H1 (cell line): ENCODE measurements at regions not wholly inside any gene's neighbourhood (a gene's known extent, or its start where the extent isn't known, plus 50 kb on each side); places are given as distances from the start of the nearest gene placed in this dataset.
"Not testable (repeated sequence)": the region's sequence is repeated elsewhere in the genome, so short reads cannot be mapped to it uniquely, and the experiment has no call there.

ENCODE experiments used
- CTCF ChIA-PET: fragments of 300-600 bp; sonication (Branson Sonifier 250); formaldehyde crosslinking; loops from one replicate; lab custom pipeline; 2021; ENCODE audit not compliant: partially characterized antibody; lab: Charles Lee
- POLR2A ChIA-PET: fragments of 300-600 bp; sonication (Branson Sonifier 250); formaldehyde crosslinking; loops from one replicate; lab custom pipeline; 2021; ENCODE audit warnings: inconsistent platforms; ENCODE audit not compliant: partially characterized antibody; lab: Charles Lee
- DNase-seq, 2 experiments: peaks; one replicate each; pipeline versions ENCODE4 v3.0.0 to v3.0.0-alpha.2; 2010 to 2022; ENCODE audit warnings: low spot score in 2 of 2, low read depth in 1 of 2, mixed read lengths in 1 of 2
- FAIRE-seq: peaks from 2 replicates; lab custom pipeline; 2011; peaks lifted over from hg19 to GRCh38; lab: Jason Lieb, UNC
- H2AFZ ChIP-seq: 2 replicates; pipeline ENCODE4 v1.8.1; 2012; ENCODE audit warnings: low read length, inconsistent platforms
- H2AK5ac ChIP-seq: 2 replicates; pipeline ENCODE4 v1.6.1; 2013; ENCODE audit warnings: low read depth, low read length
- H2BK120ac ChIP-seq: replicated peaks from 2 replicates; pipeline ENCODE3; 2013; ENCODE audit warnings: low read depth, low read length, inconsistent platforms
- H2BK12ac ChIP-seq: 2 replicates; pipeline ENCODE4 v1.6.1; 2013; ENCODE audit warnings: low read depth, low read length
- H2BK15ac ChIP-seq: 2 replicates; pipeline ENCODE4 v1.6.1; 2013; ENCODE audit warnings: low read length
- H2BK20ac ChIP-seq: 2 replicates; pipeline ENCODE4 v1.6.1; 2013; ENCODE audit warnings: low read length
- H2BK5ac ChIP-seq: 2 replicates; pipeline ENCODE4 v1.6.1; 2013; ENCODE audit warnings: low read depth, low read length
- H3K14ac ChIP-seq: 2 replicates; pipeline ENCODE4 v1.6.1; 2013; ENCODE audit warnings: inconsistent platforms; ENCODE audit not compliant: insufficient read length
- H3K18ac ChIP-seq: 2 replicates; pipeline ENCODE4 v1.6.1; 2013; ENCODE audit warnings: low read length; ENCODE audit errors: extremely low read depth
- H3K23ac ChIP-seq: 2 replicates; pipeline ENCODE4 v1.6.1; 2013; ENCODE audit warnings: inconsistent platforms; ENCODE audit not compliant: insufficient read length
- H3K23me2 ChIP-seq: 2 replicates; pipeline ENCODE4 v1.6.1; 2013; ENCODE audit warnings: low read depth, low read length
- H3K27ac ChIP-seq: 2 replicates; pipeline ENCODE4 v1.6.1; 2011; ENCODE audit warnings: low read depth, low read length, inconsistent platforms
- H3K27me3 ChIP-seq, 4 experiments: replicated peaks in 1 of 4; 1 replicate in 1 of 4; 2 replicates in 3 of 4; pipeline versions ENCODE4 v1.6.1 to v1.8.1; 2011 to 2013; ENCODE audit warnings: low read length in 3 of 4, mild to moderate bottlenecking in 3 of 4, inconsistent platforms in 2 of 4, mixed read lengths in 2 of 4, moderate library complexity in 1 of 4; ENCODE audit not compliant: control insufficient read depth in 3 of 4, insufficient read depth in 3 of 4; ENCODE audit errors: extremely low read depth in 1 of 4
- H3K36me3 ChIP-seq, 4 experiments: 2 replicates each; pipeline versions ENCODE4 v1.6.1 to v1.8.1; 2011 to 2013; ENCODE audit warnings: mild to moderate bottlenecking in 4 of 4, low read length in 3 of 4, moderate library complexity in 2 of 4, control low read depth in 1 of 4, inconsistent platforms in 1 of 4; ENCODE audit not compliant: insufficient read depth in 4 of 4, control insufficient read depth in 2 of 4
- H3K4ac ChIP-seq: replicated peaks from 2 replicates; pipeline ENCODE3; 2013; ENCODE audit warnings: low read length, low read depth, mixed read lengths, inconsistent platforms; ENCODE audit not compliant: insufficient read length
- H3K4me1 ChIP-seq, 4 experiments: replicated peaks in 1 of 4; 1 replicate in 1 of 4; 2 replicates in 3 of 4; pipeline versions ENCODE4 v1.6.1 to v1.8.1; 2011 to 2013; ENCODE audit warnings: low read length in 3 of 4, inconsistent platforms in 2 of 4, mixed read lengths in 1 of 4; ENCODE audit not compliant: insufficient read depth in 4 of 4, control insufficient read depth in 3 of 4
- H3K4me2 ChIP-seq, 2 experiments: 2 replicates each; pipeline versions ENCODE4 v1.6.1 to v1.8.1; 2011 to 2013; ENCODE audit warnings: low read depth in 2 of 2, low read length in 2 of 2, control low read depth in 1 of 2, inconsistent platforms in 1 of 2, mild to moderate bottlenecking in 1 of 2; ENCODE audit not compliant: insufficient read depth in 1 of 2
- H3K4me3 ChIP-seq, 4 experiments: fragments of 200-600, 300-600 bp in 1 of 4; sonication (generic), shearing (Covaris generic), sonication (Bioruptor Twin) in 1 of 4; 2 replicates each; pipeline versions ENCODE4 v1.5.1 to v1.8.1; 2011 to 2016; ENCODE audit warnings: low read length in 4 of 4, low read depth in 3 of 4, control low read depth in 2 of 4, inconsistent platforms in 2 of 4, mild to moderate bottlenecking in 2 of 4, mixed read lengths in 1 of 4, moderate library complexity in 1 of 4; ENCODE audit not compliant: insufficient read depth in 2 of 4; ENCODE audit errors: extremely low read depth in 1 of 4
- H3K56ac ChIP-seq: replicated peaks from 2 replicates; pipeline ENCODE3; 2013; ENCODE audit warnings: low read depth, mild to moderate bottlenecking, mixed read lengths, low read length, inconsistent platforms; ENCODE audit not compliant: insufficient read length
- H3K79me1 ChIP-seq: 2 replicates; pipeline ENCODE4 v1.6.1; 2013; ENCODE audit warnings: low read depth, low read length, control low read depth
- H3K79me2 ChIP-seq, 2 experiments: 2 replicates each; pipeline versions ENCODE4 v1.6.1 to v1.8.1; 2012 to 2013; ENCODE audit warnings: low read length in 2 of 2, mild to moderate bottlenecking in 2 of 2, inconsistent platforms in 1 of 2; ENCODE audit not compliant: insufficient read depth in 2 of 2, control insufficient read depth in 1 of 2
- H3K9ac ChIP-seq, 4 experiments: replicated peaks in 1 of 4; 1 replicate in 1 of 4; 2 replicates in 3 of 4; pipeline versions ENCODE4 v1.6.1 to v1.8.1; 2011 to 2013; ENCODE audit warnings: low read depth in 3 of 4, low read length in 3 of 4, control low read depth in 2 of 4, mild to moderate bottlenecking in 2 of 4, moderate library complexity in 2 of 4, inconsistent platforms in 1 of 4; ENCODE audit errors: extremely low read depth in 1 of 4
- H3K9me3 ChIP-seq, 2 experiments: 2 replicates each; pipeline versions ENCODE4 v1.6.1 to v1.8.1; 2012 to 2013; ENCODE audit warnings: mild to moderate bottlenecking in 2 of 2, moderate library complexity in 2 of 2, control low read depth in 1 of 2, inconsistent platforms in 1 of 2, low read depth in 1 of 2, low read length in 1 of 2, mixed read lengths in 1 of 2; ENCODE audit not compliant: insufficient read depth in 2 of 2
- H4K20me1 ChIP-seq, 2 experiments: replicated peaks in 1 of 2; 2 replicates each; pipeline versions ENCODE3 to v1.8.1; 2011 to 2013; ENCODE audit warnings: inconsistent platforms in 2 of 2, low read length in 2 of 2, mild to moderate bottlenecking in 1 of 2; ENCODE audit not compliant: insufficient read depth in 2 of 2, control insufficient read depth in 1 of 2
- H4K5ac ChIP-seq: 2 replicates; pipeline ENCODE4 v1.6.1; 2013; ENCODE audit warnings: low read length, low read depth, mixed read lengths, inconsistent platforms; ENCODE audit not compliant: insufficient read length
- H4K8ac ChIP-seq: 2 replicates; pipeline ENCODE4 v1.8.0; 2013; ENCODE audit warnings: mild to moderate bottlenecking, moderate library complexity, low read length, inconsistent platforms; ENCODE audit not compliant: insufficient read depth; ENCODE audit errors: extremely low read depth
- H4K91ac ChIP-seq: replicated peaks from 2 replicates; pipeline ENCODE3; 2013; ENCODE audit warnings: low read length, mixed read lengths, inconsistent platforms; ENCODE audit not compliant: insufficient read length
- WGBS, 2 experiments: shearing (Covaris generic) in 1 of 2; methylation state at CpG; one replicate each; pipeline versions ENCODE4 v1.1.6 to v1.1.7; 2013 to 2015; ENCODE audit warnings: low lambda C conversion rate in 2 of 2, mixed read lengths in 2 of 2, inconsistent platforms in 1 of 2, low coverage in 1 of 2, missing lambda C conversion rate in 1 of 2; ENCODE audit not compliant: insufficient replicate concordance in 2 of 2, insufficient coverage in 1 of 2, insufficient read length in 1 of 2; ENCODE audit errors: extremely low coverage in 1 of 2, missing lambda C conversion rate in 1 of 2; 5-methylcytosine and 5-hydroxymethylcytosine counted together

DNA sequence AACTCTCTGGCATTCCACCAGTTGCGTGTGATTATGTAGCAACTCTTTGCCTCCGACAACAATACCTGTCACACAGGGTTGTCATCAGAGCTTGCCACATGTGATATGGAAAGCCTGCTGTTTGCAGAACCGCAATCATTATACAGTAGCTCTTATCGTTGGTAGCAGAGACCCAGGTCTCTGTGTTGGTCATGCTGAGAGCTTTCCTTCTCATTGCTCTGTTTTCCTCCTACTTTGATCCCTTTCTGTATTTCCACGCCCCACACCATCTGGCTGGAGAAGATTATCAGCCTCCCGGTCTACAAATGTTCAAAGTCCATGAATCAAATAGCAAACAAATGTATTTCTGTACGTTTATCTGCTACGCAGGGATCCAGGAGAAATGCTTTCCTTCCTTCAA, 1475.6 kb upstream of the DEFB115 start:
- H3K18ac ChIP-seq, H3K4ac ChIP-seq, H3K36me3 ChIP-seq, H3K23ac ChIP-seq, H4K5ac ChIP-seq, H3K79me2 ChIP-seq, H3K14ac ChIP-seq, CTCF ChIA-PET, POLR2A ChIA-PET, H2BK120ac ChIP-seq, H4K20me1 ChIP-seq, H3K9ac ChIP-seq, H2AK5ac ChIP-seq, H2BK15ac ChIP-seq, H2BK20ac ChIP-seq, H2BK5ac ChIP-seq, H2AFZ ChIP-seq, H4K91ac ChIP-seq, H3K4me1 ChIP-seq, H3K23me2 ChIP-seq, H3K4me2 ChIP-seq, H2BK12ac ChIP-seq, DNase-seq, FAIRE-seq, H3K79me1 ChIP-seq, H3K27me3 ChIP-seq, H3K4me3 ChIP-seq, H3K27ac ChIP-seq, H4K8ac ChIP-seq, H3K56ac ChIP-seq: not testable (repeated sequence)
- WGBS, 2 experiments: 81% methylated on average over 8 of the region's 8 CpGs; no CpG with 5 or more reads in 1 of the 2 experiments
- H3K9me3 ChIP-seq: peaks cover 14 to 60% of the 10 kb centered on the region in 2 experiments

DNA sequence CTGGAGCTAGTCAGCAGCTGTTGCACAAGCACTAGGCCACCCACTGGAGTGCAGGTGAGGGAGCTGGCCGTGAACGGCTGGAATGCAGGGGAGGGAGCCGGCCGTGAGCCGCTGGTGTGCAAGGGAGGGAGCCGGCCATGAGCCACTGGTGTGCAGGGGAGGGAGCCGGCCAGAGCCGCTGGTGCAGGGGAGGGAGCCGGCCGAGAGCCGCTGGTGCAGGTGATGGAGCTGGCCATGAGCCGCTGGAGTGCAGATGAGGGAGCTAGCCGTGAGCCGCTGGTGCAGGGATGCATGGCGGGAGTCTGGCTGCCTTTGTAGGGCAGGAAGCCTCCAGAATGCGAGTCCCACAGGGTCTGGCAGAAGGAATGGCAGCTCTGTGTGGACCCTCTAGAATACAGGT, 1470.0 kb upstream of the DEFB115 start:
- H3K4me2 ChIP-seq, FAIRE-seq, H2BK20ac ChIP-seq, H2BK15ac ChIP-seq, H4K5ac ChIP-seq, H2AFZ ChIP-seq, H3K4me3 ChIP-seq, H3K23me2 ChIP-seq, H4K8ac ChIP-seq, H3K27ac ChIP-seq, H3K27me3 ChIP-seq, H3K23ac ChIP-seq, H3K79me2 ChIP-seq, H3K56ac ChIP-seq, H2BK5ac ChIP-seq, DNase-seq, H4K20me1 ChIP-seq, CTCF ChIA-PET, H2BK12ac ChIP-seq, H3K9ac ChIP-seq, H3K14ac ChIP-seq, H2AK5ac ChIP-seq, POLR2A ChIA-PET, H3K4me1 ChIP-seq, H4K91ac ChIP-seq, H3K36me3 ChIP-seq, H3K18ac ChIP-seq, H3K4ac ChIP-seq, H2BK120ac ChIP-seq, H3K79me1 ChIP-seq: not testable (repeated sequence)
- WGBS, 2 experiments: 85% methylated on average over 8 of the region's 16 CpGs; no CpG with 5 or more reads in 1 of the 2 experiments
- peaks cover 8 to 73% of the 10 kb centered on the region in 2 experiments; a peak in 3 of 4 replicates for H3K9me3 ChIP-seq
